Progenitor cell of endocrine pancreas (in vitro differentiated cells): ENCODE measurements at regions not wholly inside any gene's neighbourhood (a gene's known extent, or its start where the extent isn't known, plus 50 kb on each side); places are given as distances from the start of the nearest gene placed in this dataset.

Experiments
- DNase-seq: peaks from one replicate; pipeline ENCODE4 v3.0.0; 2021; ENCODE audit warnings: low spot score; ENCODE audit not compliant: unreplicated experiment
- H3K27ac Mint-ChIP-seq: 2 replicates; pipeline ENCODE4 v1.8.0; 2021; ENCODE audit warnings: mild to moderate bottlenecking, moderate library complexity, mixed read lengths
- H3K27me3 Mint-ChIP-seq: 2 replicates; pipeline ENCODE4 v1.8.0; 2021; ENCODE audit warnings: mixed read lengths
- H3K36me3 Mint-ChIP-seq: 2 replicates; pipeline ENCODE4 v1.8.0; 2022; ENCODE audit warnings: mixed read lengths; ENCODE audit not compliant: insufficient read depth
- H3K4me1 Mint-ChIP-seq: 2 replicates; pipeline ENCODE4 v1.8.0; 2021; ENCODE audit warnings: low read depth, mixed read lengths
- H3K4me3 Mint-ChIP-seq: 2 replicates; pipeline ENCODE4 v1.8.0; 2021; ENCODE audit warnings: low read depth, mild to moderate bottlenecking, moderate library complexity, mixed read lengths
- H3K9me3 Mint-ChIP-seq: 2 replicates; pipeline ENCODE4 v1.8.0; 2021; ENCODE audit warnings: low read depth, mixed read lengths
- CTCF ChIP-seq: fragments of 200-600 bp; sonication (generic); IDR thresholded peaks from one replicate; pipeline ENCODE4 v1.5.0; 2021; ENCODE audit warnings: antibody characterized with exemption, mild to moderate bottlenecking; ENCODE audit not compliant: unreplicated experiment

- Mint-ChIP-seq H3K9me3 (peaks cover 5% of the 10 kb centered on the region), H3K27ac (no peak overlapping the region), H3K4me1 (no peaks in the 10 kb centered on the region), H3K27me3 (no peaks in the 10 kb centered on the region), H3K36me3 (no peaks in the 10 kb centered on the region), H3K4me3 (no peak overlapping the region)
- no peak for DNase-seq
- no peak for TF ChIP-seq CTCF
These were observed 127.6 kb upstream of the SLC1A3 start for GRCh38 chr5:36478646-36479317.

- Mint-ChIP-seq H3K4me1 (no peaks in the 10 kb centered on the region), H3K4me3 (no peak overlapping the region), H3K27me3 (no peaks in the 10 kb centered on the region), H3K27ac (no peak overlapping the region), H3K36me3 (no peaks in the 10 kb centered on the region), H3K9me3 (no peaks in the 10 kb centered on the region)
- TF ChIP-seq CTCF: no peak
- no peak for DNase-seq
These were observed 124.8 kb upstream of the SLC1A3 start for GRCh38 chr5:36481454-36482120.

GRCh38 chr5:36482812-36483211 lies 123.6 kb upstream of the SLC1A3 start:
- no peak overlapping the region for H3K4me3 Mint-ChIP-seq

GRCh38 chr5:36489505-36489904 lies 116.9 kb upstream of the SLC1A3 start:
- DNase-seq: no peak
- Mint-ChIP-seq H3K4me3 (no peak overlapping the region), H3K27ac (no peak overlapping the region), H3K9me3 (no peaks in the 10 kb centered on the region), H3K27me3 (no peaks in the 10 kb centered on the region), H3K36me3 (no peaks in the 10 kb centered on the region), H3K4me1 (no peaks in the 10 kb centered on the region)
- no peak for TF ChIP-seq CTCF

More at GRCh38 chr5:36482812-36483211, 123.6 kb upstream of the SLC1A3 start:
- Mint-ChIP-seq H3K4me1 (no peaks in the 10 kb centered on the region), H3K27me3 (no peaks in the 10 kb centered on the region), H3K9me3 (no peaks in the 10 kb centered on the region), H3K36me3 (no peaks in the 10 kb centered on the region), H3K27ac (no peak overlapping the region)
- DNase-seq: no peak
- TF ChIP-seq CTCF: no peak

- DNase-seq: no peak
- Mint-ChIP-seq H3K9me3 (no peaks in the 10 kb centered on the region), H3K4me3 (no peak overlapping the region), H3K27ac (no peak overlapping the region), H3K36me3 (no peaks in the 10 kb centered on the region), H3K4me1 (no peaks in the 10 kb centered on the region), H3K27me3 (peaks cover 3% of the 10 kb centered on the region)
- TF ChIP-seq CTCF: no peak
These were observed 114.5 kb upstream of the SLC1A3 start for GRCh38 chr5:36491856-36492255.
